ENCODE measurements at regions not wholly inside any gene's neighbourhood (a gene's known extent, or its start where the extent isn't known, plus 50 kb on each side); places are given as distances from the start of the nearest gene placed in this dataset.

GRCh38 chr9:126183266-126183665 lies 143.4 kb upstream of the MVB12B start:
- TF ChIP-seq RAD51 (IDR thresholded peaks at IDR 0.05; ENCODE audit: borderline replicate concordance, low read depth) (no peak), ATF3 (IDR thresholded peaks at IDR 0.05) (no peak), ATF3 (CRISPR knock-in tag; conservative IDR thresholded peaks at IDR 0.05) (no peak), SUPT5H (IDR thresholded peaks at IDR 0.05) (no peak), CTCF (IDR thresholded peaks at IDR 0.05 in 2 of 3, conservative IDR thresholded peaks at IDR 0.05 in 1 of 3; ENCODE audit: insufficient read depth in 2 of 3, low read depth in 1 of 3, low read length in 3 of 3) (no peak), POLR2A (conservative IDR thresholded peaks at IDR 0.05) (no peak)

All from K562 (cell line).